ENCODE measurements at regions not wholly inside any gene's neighbourhood (a gene's known extent, or its start where the extent isn't known, plus 50 kb on each side); places are given as distances from the start of the nearest gene placed in this dataset.

DNA sequence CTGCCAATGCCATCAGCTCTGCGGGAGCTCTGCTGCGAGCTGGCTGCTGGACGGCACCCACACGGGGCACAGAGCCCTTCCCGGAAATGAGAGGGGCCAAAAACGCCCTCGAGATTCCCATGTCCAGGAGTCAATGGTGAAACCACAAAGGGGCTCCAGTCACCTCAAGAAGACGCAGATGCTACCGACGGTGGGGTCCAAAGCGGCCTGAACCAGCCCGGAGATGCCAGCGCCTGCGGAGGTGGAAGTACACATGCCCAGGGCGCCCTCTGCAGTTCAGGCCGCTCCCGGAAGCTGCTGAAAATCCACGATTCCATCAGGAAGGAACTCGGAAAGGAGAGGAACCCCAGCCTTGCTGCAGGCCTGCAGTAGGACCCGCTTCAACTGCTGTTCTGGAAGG is 82.4 kb upstream of the SELENOP start:
- Mint-ChIP-seq H3K4me3 (no peak overlapping the region), H3K9me3 (peaks cover 3% of the 10 kb centered on the region), H3K27ac (no peak overlapping the region), H3K36me3 (ENCODE audit: low read depth) (no peaks in the 10 kb centered on the region), H3K4me1 (no peaks in the 10 kb centered on the region), H3K27me3 (ENCODE audit: low read depth, poor library complexity) (peaks cover 25% of the 10 kb centered on the region)
- TF ChIP-seq, protein P1, sequence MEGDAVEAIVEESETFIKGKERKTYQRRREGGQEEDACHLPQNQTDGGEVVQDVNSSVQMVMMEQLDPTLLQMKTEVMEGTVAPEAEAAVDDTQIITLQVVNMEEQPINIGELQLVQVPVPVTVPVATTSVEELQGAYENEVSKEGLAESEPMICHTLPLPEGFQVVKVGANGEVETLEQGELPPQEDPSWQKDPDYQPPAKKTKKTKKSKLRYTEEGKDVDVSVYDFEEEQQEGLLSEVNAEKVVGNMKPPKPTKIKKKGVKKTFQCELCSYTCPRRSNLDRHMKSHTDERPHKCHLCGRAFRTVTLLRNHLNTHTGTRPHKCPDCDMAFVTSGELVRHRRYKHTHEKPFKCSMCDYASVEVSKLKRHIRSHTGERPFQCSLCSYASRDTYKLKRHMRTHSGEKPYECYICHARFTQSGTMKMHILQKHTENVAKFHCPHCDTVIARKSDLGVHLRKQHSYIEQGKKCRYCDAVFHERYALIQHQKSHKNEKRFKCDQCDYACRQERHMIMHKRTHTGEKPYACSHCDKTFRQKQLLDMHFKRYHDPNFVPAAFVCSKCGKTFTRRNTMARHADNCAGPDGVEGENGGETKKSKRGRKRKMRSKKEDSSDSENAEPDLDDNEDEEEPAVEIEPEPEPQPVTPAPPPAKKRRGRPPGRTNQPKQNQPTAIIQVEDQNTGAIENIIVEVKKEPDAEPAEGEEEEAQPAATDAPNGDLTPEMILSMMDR (IDR thresholded peaks at IDR 0.05), result no peak
- peak; percentile 29 for DNase-seq

DNA sequence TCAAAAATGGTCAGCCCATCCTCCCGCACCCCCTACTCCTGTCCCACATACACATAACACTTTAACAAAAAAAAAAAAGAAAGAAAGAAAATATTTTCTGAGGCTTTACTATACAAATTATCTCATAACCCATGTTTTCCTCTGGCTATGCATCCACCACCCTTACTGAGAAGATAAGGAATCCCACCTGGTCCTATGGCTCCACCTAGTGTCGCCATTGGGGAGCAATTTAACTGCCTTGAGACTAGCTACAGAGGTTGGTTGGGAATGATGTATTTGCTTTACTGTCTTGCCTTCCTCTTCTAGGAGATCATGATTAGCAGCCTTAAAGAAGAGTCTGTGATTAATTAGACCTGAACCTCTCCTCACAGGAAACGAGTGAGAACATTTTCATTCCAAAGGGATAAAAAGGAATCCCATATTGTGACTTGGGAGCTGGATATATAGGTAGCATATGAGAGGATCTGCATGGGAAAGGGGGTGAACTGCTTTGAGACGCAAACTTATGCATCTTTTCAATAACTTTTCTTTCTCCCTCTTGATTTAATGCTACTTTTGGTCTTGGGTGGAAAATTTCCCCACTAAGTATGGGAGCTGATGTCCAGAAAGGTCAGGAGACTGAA is 77.7 kb upstream of the SELENOP start:
- Mint-ChIP-seq H3K27ac (no peak overlapping the region), H3K27me3 (ENCODE audit: low read depth, poor library complexity) (peaks cover 18% of the 10 kb centered on the region), H3K4me3 (no peak overlapping the region), H3K4me1 (no peaks in the 10 kb centered on the region), H3K9me3 (no peaks in the 10 kb centered on the region), H3K36me3 (ENCODE audit: low read depth) (no peaks in the 10 kb centered on the region)
- peak; percentile 74 for DNase-seq
- TF ChIP-seq, protein P1 (IDR thresholded peaks at IDR 0.05), result peak; percentile 94

GRCh38 chr5:42888771-42889170 is 77.1 kb upstream of the SELENOP start:
- Mint-ChIP-seq H3K4me3 (no peak overlapping the region), H3K27me3 (ENCODE audit: low read depth, poor library complexity) (peaks cover 18% of the 10 kb centered on the region), H3K4me1 (no peaks in the 10 kb centered on the region), H3K9me3 (no peaks in the 10 kb centered on the region), H3K36me3 (ENCODE audit: low read depth) (no peaks in the 10 kb centered on the region), H3K27ac (no peak overlapping the region)
- no peak for DNase-seq
- TF ChIP-seq, protein P1 (IDR thresholded peaks at IDR 0.05), result no peak

DNA sequence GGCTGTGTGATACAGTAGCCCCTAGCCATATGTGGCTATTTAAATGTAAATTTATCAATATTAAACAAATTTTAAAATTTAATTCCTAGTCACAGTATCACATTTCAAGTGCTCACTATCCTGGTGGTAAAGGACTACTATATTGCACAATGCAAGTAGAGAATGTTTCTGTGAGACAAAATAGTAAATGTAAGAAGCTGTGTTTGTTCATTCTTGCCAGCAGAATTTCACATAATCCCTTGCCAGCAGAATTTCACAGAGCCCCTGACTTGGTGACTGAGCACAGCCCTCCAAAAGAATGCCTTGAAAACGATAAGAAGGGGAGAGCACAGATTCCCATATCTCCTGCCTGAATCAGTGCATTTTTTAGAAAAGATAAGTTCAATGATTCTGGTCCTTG is 75.9 kb upstream of the SELENOP start:
- H3K9me3 Mint-ChIP-seq, result no peaks in the 10 kb centered on the region
- DNase-seq, result no peak
- TF ChIP-seq, protein P1 (IDR thresholded peaks at IDR 0.05), result no peak
- no peaks in the 10 kb centered on the region for H3K4me1 Mint-ChIP-seq
- H3K4me3 Mint-ChIP-seq, result no peak overlapping the region
- H3K27ac Mint-ChIP-seq, result no peak overlapping the region
- H3K27me3 Mint-ChIP-seq (ENCODE audit: low read depth, poor library complexity), result peaks cover 16% of the 10 kb centered on the region
- no peaks in the 10 kb centered on the region for H3K36me3 Mint-ChIP-seq (ENCODE audit: low read depth)

- H3K9me3 Mint-ChIP-seq, result no peaks in the 10 kb centered on the region
These were observed 75.4 kb upstream of the SELENOP start for GRCh38 chr5:42887097-42887496.

DNA sequence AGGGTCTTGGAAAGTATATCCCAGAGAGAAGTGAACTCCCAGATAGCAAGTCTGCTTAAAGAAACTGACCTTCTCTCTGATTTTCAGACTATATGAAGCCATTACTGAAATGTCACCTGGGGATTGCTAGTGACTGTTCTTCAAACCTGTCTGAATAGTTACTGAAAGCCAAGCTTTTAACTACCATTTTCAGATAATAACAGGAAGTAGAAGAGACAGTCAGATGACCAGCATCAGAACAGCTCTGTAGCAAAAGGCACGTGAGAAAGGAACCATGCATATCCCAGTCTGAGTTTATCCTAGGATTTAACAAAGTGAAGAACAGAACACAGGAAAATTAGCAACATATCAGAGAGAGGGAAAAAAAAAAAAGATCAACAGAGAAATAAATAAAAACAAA is 74.9 kb upstream of the SELENOP start:
- H3K4me1 Mint-ChIP-seq, result no peaks in the 10 kb centered on the region
- no peak for DNase-seq

More at GRCh38 chr5:42887097-42887496, 75.4 kb upstream of the SELENOP start:
- peaks cover 16% of the 10 kb centered on the region for H3K27me3 Mint-ChIP-seq (ENCODE audit: low read depth, poor library complexity)
- DNase-seq, result no peak
- no peaks in the 10 kb centered on the region for H3K4me1 Mint-ChIP-seq
- no peak overlapping the region for H3K4me3 Mint-ChIP-seq
- no peak overlapping the region for H3K27ac Mint-ChIP-seq
- H3K36me3 Mint-ChIP-seq (ENCODE audit: low read depth), result no peaks in the 10 kb centered on the region
- TF ChIP-seq, protein P1 (IDR thresholded peaks at IDR 0.05), result no peak

More for the DNA sequence above, 74.9 kb upstream of the SELENOP start:
- TF ChIP-seq, protein P1 (IDR thresholded peaks at IDR 0.05), result no peak
- H3K9me3 Mint-ChIP-seq, result no peaks in the 10 kb centered on the region
- no peak overlapping the region for H3K27ac Mint-ChIP-seq
- H3K36me3 Mint-ChIP-seq (ENCODE audit: low read depth), result no peaks in the 10 kb centered on the region
- H3K27me3 Mint-ChIP-seq (ENCODE audit: low read depth, poor library complexity), result peaks cover 13% of the 10 kb centered on the region
- no peak overlapping the region for H3K4me3 Mint-ChIP-seq
